ENCODE measurements at regions not wholly inside any gene's neighbourhood (a gene's known extent, or its start where the extent isn't known, plus 50 kb on each side); places are given as distances from the start of the nearest gene placed in this dataset.

GRCh38 chr5:120320626-120321025 is 143.5 kb upstream of the PRR16 start:
- TF ChIP-seq USF2 (IDR thresholded peaks at IDR 0.05) = no peak
- no peak for TF ChIP-seq MAFK (IDR thresholded peaks at IDR 0.05; ENCODE audit: partially characterized antibody)
- no peak for TF ChIP-seq POLR2A (IDR thresholded peaks at IDR 0.05; ENCODE audit: low read length)
- no peak for TF ChIP-seq ELK1 (IDR thresholded peaks at IDR 0.05; ENCODE audit: low read depth, low read length)
- no peak for TF ChIP-seq CHD4 (IDR thresholded peaks at IDR 0.05; ENCODE audit: borderline replicate concordance)
- no peak for TF ChIP-seq POLR2AphosphoS2 (conservative IDR thresholded peaks at IDR 0.05; ENCODE audit: low read length)
- TF ChIP-seq BHLHE40 (IDR thresholded peaks at IDR 0.05; ENCODE audit: low read depth, low read length) = no peak
- TF ChIP-seq SREBF2 (IDR thresholded peaks at IDR 0.05) = no peak
- no peak for TF ChIP-seq ESRRA (IDR thresholded peaks at IDR 0.05; ENCODE audit: borderline replicate concordance, low read length)
- TF ChIP-seq CTCF (IDR thresholded peaks at IDR 0.05) = no peak
- TF ChIP-seq RCOR1 (IDR thresholded peaks at IDR 0.05; ENCODE audit: low read depth, low read length) = no peak

Measured in A549 (cell line).